ENCODE measurements at regions not wholly inside any gene's neighbourhood (a gene's known extent, or its start where the extent isn't known, plus 50 kb on each side); places are given as distances from the start of the nearest gene placed in this dataset.

- TF ChIP-seq CTCF (IDR thresholded peaks at IDR 0.05) (no peak), POLR2A (IDR thresholded peaks at IDR 0.05) (no peak)
These were observed 155.5 kb upstream of the LYZL2 start for GRCh38 chr10:30784897-30785605.

All from lower leg skin (tissue), 3 donors.